PC-3 (cell line): ENCODE measurements at regions not wholly inside any gene's neighbourhood (a gene's known extent, or its start where the extent isn't known, plus 50 kb on each side); places are given as distances from the start of the nearest gene placed in this dataset.
A peak's percentile ranks its signal among the peaks of the same experiment; 100 is the strongest.

Source experiments
- ATAC-seq: fragments of 200-7000 bp; cut with Tn5 transposase; 2 replicates; pipeline ENCODE4 v1.9.1; 2020; ENCODE audit warnings: mild to moderate bottlenecking, moderate library complexity
- BruUV-seq: library from RNA; stranded (reverse); fragments of 400-500 nt; replicated peaks from 2 replicates; lab custom pipeline; 2021; lab: Mats Ljungman, UMichigan
- CTCF ChIA-PET: fragments of 300-600 bp; sonication (Branson Sonifier 250); formaldehyde crosslinking; loops from one replicate; lab custom pipeline; 2022; ENCODE audit warnings: antibody characterized with exemption; lab: Charles Lee
- POLR2A ChIA-PET: fragments of 300-600 bp; sonication (Branson Sonifier 250); formaldehyde crosslinking; loops from one replicate; lab custom pipeline; 2022; ENCODE audit warnings: antibody characterized with exemption; ENCODE audit not compliant: unreplicated experiment; lab: Charles Lee
- DNase-seq: peaks from one replicate; pipeline ENCODE4 v3.0.0-alpha.2; 2015
- H2AFZ ChIP-seq: fragments of 300-600 bp; sonication (generic); 2 replicates; pipeline ENCODE4 v1.6.0; 2016; ENCODE audit warnings: antibody characterized with exemption, low read length
- H3F3A ChIP-seq: fragments of 300-600 bp; sonication (generic); one replicate; pipeline ENCODE4 v1.6.0; 2017; ENCODE audit warnings: antibody characterized with exemption, low read length, control low read depth, mild to moderate bottlenecking; ENCODE audit not compliant: unreplicated experiment
- H3K27ac ChIP-seq: fragments of 300-600 bp; sonication (generic); 2 replicates; pipeline ENCODE4 v1.5.1; 2016; ENCODE audit warnings: mild to moderate bottlenecking, low read length
- H3K27me3 ChIP-seq: fragments of 300-600 bp; sonication (generic); 2 replicates; pipeline ENCODE4 v1.6.1; 2016; ENCODE audit warnings: low read length, mixed read lengths
- H3K36me3 ChIP-seq: fragments of 300-600 bp; sonication (generic); 2 replicates; pipeline ENCODE4 v1.6.1; 2016; ENCODE audit warnings: low read depth, mixed run types, low read length, mixed read lengths
- H3K4me1 ChIP-seq: fragments of 300-600 bp; sonication (generic); 2 replicates; pipeline ENCODE4 v1.5.1; 2016; ENCODE audit warnings: low read length; ENCODE audit not compliant: insufficient read depth
- H3K4me2 ChIP-seq: fragments of 300-600 bp; sonication (generic); 2 replicates; pipeline ENCODE4 v1.6.0; 2016; ENCODE audit warnings: low read length
- H3K4me3 ChIP-seq: fragments of 300-600 bp; sonication (generic); 2 replicates; pipeline ENCODE4 v1.5.1; 2016; ENCODE audit warnings: mild to moderate bottlenecking, low read length, mixed read lengths
- H3K79me2 ChIP-seq: fragments of 300-600 bp; sonication (generic); 2 replicates; pipeline ENCODE4 v1.6.1; 2017; ENCODE audit warnings: low read length, mixed read lengths
- H3K9ac ChIP-seq: fragments of 300-600 bp; sonication (generic); 2 replicates; pipeline ENCODE4 v1.6.0; 2016; ENCODE audit warnings: mild to moderate bottlenecking, low read length
- H3K9me2 ChIP-seq: fragments of 300-600 bp; sonication (generic); replicated peaks from 2 replicates; pipeline ENCODE4 v1.6.1; 2016; ENCODE audit warnings: mixed run types, low read length, mixed read lengths
- H3K9me3 ChIP-seq: fragments of 300-600 bp; sonication (generic); 2 replicates; pipeline ENCODE4 v1.6.1; 2016; ENCODE audit warnings: low read length, mixed read lengths
- H4K20me1 ChIP-seq: fragments of 300-600 bp; sonication (generic); 2 replicates; pipeline ENCODE4 v1.6.1; 2016; ENCODE audit warnings: low read length, mixed read lengths
- CTCF ChIP-seq: fragments of 300-600 bp; sonication (generic); conservative IDR thresholded peaks from 2 replicates; pipeline ENCODE4 v1.5.1; 2017; ENCODE audit warnings: antibody characterized with exemption, low read depth, mild to moderate bottlenecking, low read length
- EZH2 ChIP-seq: fragments of 300-600 bp; sonication (generic); IDR thresholded peaks from one replicate; pipeline ENCODE4 v1.6.1; 2017; ENCODE audit warnings: antibody characterized with exemption, mild to moderate bottlenecking, low read length; ENCODE audit not compliant: unreplicated experiment
- EZH2phosphoT487 ChIP-seq: fragments of 300-600 bp; sonication (generic); IDR thresholded peaks from 2 replicates; pipeline ENCODE4 v1.6.1; 2018; ENCODE audit warnings: mild to moderate bottlenecking, antibody characterized with exemption, low read length, borderline replicate concordance
- intact Hi-C: fragments of 100-400 bp; cut with micrococcal nuclease; formaldehyde crosslinking; loops from 2 replicates; pipeline ENCODE4 v1.9.0; 2023

GRCh38 chr2:64398516-64399129 is 55.3 kb upstream of the LGALSL start:
- POLR2A ChIA-PET, result interaction anchor here (0.6 to 0.7 kb wide), 2 partner anchors 69 to 280 kb away, joined by 4 to 6 read pairs; no protein-coding TSS in a partner anchor
- Histone ChIP-seq H3K4me1 (peaks cover 42% of the 10 kb centered on the region), H3K79me2 (no peaks in the 10 kb centered on the region)

GRCh38 chr2:64399521-64399920 is 54.4 kb upstream of the LGALSL start:
- ChIA-PET POLR2A (no interaction called here), CTCF (no interaction called here)
- H3K79me2 ChIP-seq, result no peaks in the 10 kb centered on the region
- no peaks in the 10 kb centered on the region for H3F3A ChIP-seq
- no TSS peak for BruUV-seq
- H3K36me3 ChIP-seq, result no peaks in the 10 kb centered on the region
- no peak overlapping the region for H2AFZ ChIP-seq
- peak overlapping the region; percentile 97 for H3K27ac ChIP-seq
- TF ChIP-seq CTCF (no peak), EZH2phosphoT487 (no peak), EZH2 (no peak)
- peak overlapping the region; percentile 75 for H3K4me2 ChIP-seq
- intact Hi-C loops, result no loop called here
- no peak overlapping the region for H3K4me3 ChIP-seq
- peak overlapping the region; percentile 61 for H3K9ac ChIP-seq
- H3K27me3 ChIP-seq, result no peaks in the 10 kb centered on the region
- no peaks in the 10 kb centered on the region for H3K9me2 ChIP-seq
- DNase-seq (no peak), ATAC-seq (no peak)
- H3K4me1 ChIP-seq, result peaks cover 51% of the 10 kb centered on the region
- no peaks in the 10 kb centered on the region for H4K20me1 ChIP-seq
- H3K9me3 ChIP-seq, result no peaks in the 10 kb centered on the region

More at GRCh38 chr2:64398516-64399129, 55.3 kb upstream of the LGALSL start:
- Histone ChIP-seq H3K36me3 (no peaks in the 10 kb centered on the region), H3K27ac (no peak overlapping the region; the same call in 1 of the 2 replicates), H3K9me2 (no peaks in the 10 kb centered on the region), H3K9ac (no peak overlapping the region), H3F3A (no peaks in the 10 kb centered on the region), H3K4me2 (no peak overlapping the region), H3K27me3 (no peaks in the 10 kb centered on the region), H4K20me1 (no peaks in the 10 kb centered on the region), H2AFZ (no peak overlapping the region), H3K4me3 (no peak overlapping the region), H3K9me3 (no peaks in the 10 kb centered on the region)
- no TSS peak for BruUV-seq
- no peak for ATAC-seq
- no peak for TF ChIP-seq EZH2phosphoT487
- TF ChIP-seq EZH2, result no peak
- TF ChIP-seq CTCF, result no peak
- CTCF ChIA-PET, result no interaction called here
- intact Hi-C loops, result no loop called here
- DNase-seq, result no peak

GRCh38 chr2:64400105-64400728 is 53.7 kb upstream of the LGALSL start:
- no peak overlapping the region for H2AFZ ChIP-seq

More at GRCh38 chr2:64400105-64400728, 53.7 kb upstream of the LGALSL start:
- ChIA-PET POLR2A (interaction anchor here (0.6 kb wide), 1 partner anchor 99 kb away, joined by 3 read pairs; no protein-coding TSS in a partner anchor), CTCF (no interaction called here)
- no peaks in the 10 kb centered on the region for H3K9me3 ChIP-seq
- H3K4me1 ChIP-seq, result peaks cover 54% of the 10 kb centered on the region
- TF ChIP-seq EZH2 (no peak), EZH2phosphoT487 (no peak), CTCF (no peak)
- no peaks in the 10 kb centered on the region for H3K79me2 ChIP-seq
- H3K27ac ChIP-seq, result peak overlapping the region; percentile 97
- peak overlapping the region; percentile 75 for H3K4me2 ChIP-seq
- H3K4me3 ChIP-seq, result no peak overlapping the region; the same call in 1 of the 2 replicates
- no peaks in the 10 kb centered on the region for H3K27me3 ChIP-seq
- H3K9me2 ChIP-seq, result no peaks in the 10 kb centered on the region
- DNase-seq, result peak; percentile 80
- intact Hi-C loops, result loop anchor here (1.0 to 2.0 kb wide), 2 partner anchors 69 to 271 kb away; no protein-coding TSS in a partner anchor
- no peaks in the 10 kb centered on the region for H3K36me3 ChIP-seq
- no TSS peak for BruUV-seq
- H3F3A ChIP-seq, result no peaks in the 10 kb centered on the region
- ATAC-seq, result peak; percentile 54
- H3K9ac ChIP-seq, result peak overlapping the region; percentile 78
- H4K20me1 ChIP-seq, result no peaks in the 10 kb centered on the region
